CD4-positive, alpha-beta T cell (primary cell): ENCODE measurements at regions not wholly inside any gene's neighbourhood (a gene's known extent, or its start where the extent isn't known, plus 50 kb on each side); places are given as distances from the start of the nearest gene placed in this dataset.

Experiments used
- ATAC-seq: fragments of 200-7000 bp; cut with Tn5 transposase; one replicate; pipeline ENCODE4 v1.10.0; 2022; ENCODE audit warnings: mild to moderate bottlenecking; ENCODE audit not compliant: poor library complexity
- CTCF ChIA-PET: fragments of 350-600 bp; sonication (Branson Sonifier 250); formaldehyde crosslinking; loops from one replicate; lab custom pipeline; 2021; ENCODE audit warnings: antibody characterized with exemption, inconsistent platforms; lab: Charles Lee
- POLR2A ChIA-PET: fragments of 350-600 bp; sonication (Branson Sonifier 250); formaldehyde crosslinking; loops from one replicate; lab custom pipeline; 2021; ENCODE audit warnings: antibody characterized with exemption, inconsistent platforms; lab: Charles Lee
- DNase-seq, 14 experiments: peaks; one replicate each; pipeline ENCODE4 v3.0.0-alpha.2; 2013 to 2020; ENCODE audit warnings: mixed read lengths in 2 of 14
- H3K27ac ChIP-seq, 2 donors: one replicate each; pipeline versions ENCODE4 v1.5.1 to v1.7.0; 2013; ENCODE audit warnings: low read length in 2 of 2, low read depth in 1 of 2, mild to moderate bottlenecking in 1 of 2
- H3K27me3 ChIP-seq, 2 experiments: 1 replicate in 1 of 2; 2 replicates in 1 of 2; pipeline versions ENCODE4 v1.6.1 to v1.7.0; 2013; ENCODE audit warnings: low read length in 2 of 2, control low read depth in 1 of 2, mild to moderate bottlenecking in 1 of 2, moderate library complexity in 1 of 2; ENCODE audit not compliant: insufficient read depth in 2 of 2, control insufficient read depth in 1 of 2
- H3K36me3 ChIP-seq: one replicate; pipeline ENCODE4 v1.6.1; 2013; ENCODE audit warnings: low read length, control low read depth; ENCODE audit not compliant: insufficient read depth
- H3K4me1 ChIP-seq: one replicate; pipeline ENCODE4 v1.6.1; 2013; ENCODE audit warnings: low read length, control low read depth; ENCODE audit not compliant: insufficient read depth
- H3K4me3 ChIP-seq: one replicate; pipeline ENCODE4 v1.5.1; 2013; ENCODE audit warnings: mild to moderate bottlenecking, low read length, moderate library complexity
- H3K9me3 ChIP-seq, 2 experiments: 1 replicate in 1 of 2; 2 replicates in 1 of 2; pipeline versions ENCODE4 v1.6.1 to v1.7.0; 2013; ENCODE audit warnings: low read length in 2 of 2, mild to moderate bottlenecking in 2 of 2, control low read depth in 1 of 2, moderate library complexity in 1 of 2; ENCODE audit not compliant: control insufficient read depth in 1 of 2, insufficient read depth in 1 of 2
- H3K27ac Mint-ChIP-seq: one replicate; pipeline ENCODE4 v1.8.0; 2020; ENCODE audit warnings: mixed read lengths
- H3K27me3 Mint-ChIP-seq: one replicate; pipeline ENCODE4 v1.8.0; 2021; ENCODE audit warnings: mixed read lengths
- H3K36me3 Mint-ChIP-seq: one replicate; pipeline ENCODE4 v1.8.0; 2021; ENCODE audit warnings: low read depth, mixed read lengths
- H3K4me1 Mint-ChIP-seq: one replicate; pipeline ENCODE4 v1.8.0; 2021; ENCODE audit warnings: low read depth, mixed read lengths
- H3K4me3 Mint-ChIP-seq: one replicate; pipeline ENCODE4 v1.8.0; 2020; ENCODE audit warnings: mild to moderate bottlenecking, mixed read lengths
- H3K9me3 Mint-ChIP-seq: one replicate; pipeline ENCODE4 v1.8.0; 2020; ENCODE audit warnings: mixed read lengths
- CTCF ChIP-seq: fragments of 200-600 bp; IDR thresholded peaks from one replicate; pipeline ENCODE4 v1.8.0; 2022; ENCODE audit warnings: antibody characterized with exemption, mild to moderate bottlenecking
- intact Hi-C, 2 experiments: fragments of 100-400 bp; cut with DNase I in 1 of 2; cut with micrococcal nuclease in 1 of 2; formaldehyde crosslinking; loops; one replicate each; pipeline versions ENCODE4 v1.15.1 to v1.9.0; 2023 to 2025; cut with DNase I, micrococcal nuclease

GRCh38 chr13:26829716-26830115 lies 69.1 kb upstream of the GPR12 start:
- intact Hi-C loops: no loop called here
- no peaks in the 10 kb centered on the region for H3K36me3 ChIP-seq
- Mint-ChIP-seq H3K4me1 (no peaks in the 10 kb centered on the region), H3K36me3 (no peaks in the 10 kb centered on the region), H3K4me3 (no peak overlapping the region), H3K27me3 (peaks cover 26% of the 10 kb centered on the region), H3K27ac (no peak overlapping the region), H3K9me3 (no peaks in the 10 kb centered on the region)
- DNase-seq: no peak
- H3K27ac ChIP-seq: no peak overlapping the region
- H3K27me3 ChIP-seq: peaks cover 0 to 7% of the 10 kb centered on the region in 2 experiments
- ChIA-PET POLR2A (no interaction called here), CTCF (no interaction called here)
- H3K4me3 ChIP-seq: no peak overlapping the region
- no peaks in the 10 kb centered on the region for H3K4me1 ChIP-seq
- no peak for TF ChIP-seq CTCF
- no peak for ATAC-seq
- no peaks in the 10 kb centered on the region for H3K9me3 ChIP-seq

- H3K27me3 Mint-ChIP-seq: peaks cover 8% of the 10 kb centered on the region
- CTCF ChIA-PET: no interaction called here
- no peaks in the 10 kb centered on the region for H3K9me3 ChIP-seq
- intact Hi-C loops: no loop called here
- no peak overlapping the region for H3K27ac Mint-ChIP-seq
- no peak overlapping the region for H3K27ac ChIP-seq
- DNase-seq: no peak
- H3K36me3 Mint-ChIP-seq: no peaks in the 10 kb centered on the region
- H3K9me3 Mint-ChIP-seq: no peaks in the 10 kb centered on the region
- POLR2A ChIA-PET: no interaction called here
- no peak overlapping the region for H3K4me3 Mint-ChIP-seq
- H3K4me3 ChIP-seq: no peak overlapping the region
- H3K4me1 ChIP-seq: no peaks in the 10 kb centered on the region
- ATAC-seq: no peak
- H3K4me1 Mint-ChIP-seq: no peaks in the 10 kb centered on the region
- H3K36me3 ChIP-seq: no peaks in the 10 kb centered on the region
- no peak for TF ChIP-seq CTCF
- H3K27me3 ChIP-seq: no peaks in the 10 kb centered on the region
These were observed 64.0 kb upstream of the GPR12 start for GRCh38 chr13:26824581-26824980.

GRCh38 chr13:26822146-26822545 lies 61.6 kb upstream of the GPR12 start:
- H3K36me3 ChIP-seq: no peaks in the 10 kb centered on the region
- DNase-seq: no peak
- H3K4me1 Mint-ChIP-seq: no peaks in the 10 kb centered on the region
- H3K9me3 Mint-ChIP-seq: no peaks in the 10 kb centered on the region
- H3K4me3 Mint-ChIP-seq: no peak overlapping the region
- intact Hi-C loops: no loop called here
- H3K27me3 Mint-ChIP-seq: peaks cover 7% of the 10 kb centered on the region
- ChIA-PET CTCF (no interaction called here), POLR2A (no interaction called here)
- TF ChIP-seq CTCF: no peak
- H3K36me3 Mint-ChIP-seq: no peaks in the 10 kb centered on the region
- H3K27me3 ChIP-seq: no peaks in the 10 kb centered on the region
- H3K4me1 ChIP-seq: no peaks in the 10 kb centered on the region
- ATAC-seq: no peak
- no peak overlapping the region for H3K4me3 ChIP-seq
- H3K9me3 ChIP-seq: no peaks in the 10 kb centered on the region
- H3K27ac Mint-ChIP-seq: no peak overlapping the region
- no peak overlapping the region for H3K27ac ChIP-seq
